ENCODE measurements at regions not wholly inside any gene's neighbourhood (a gene's known extent, or its start where the extent isn't known, plus 50 kb on each side); places are given as distances from the start of the nearest gene placed in this dataset.

GRCh38 chr11:70628176-70628854 lies 230.0 kb downstream of the CTTN start:
- DNase-seq (ENCODE audit: low read depth, low spot score): no peak
- POLR2A ChIA-PET: no interaction called here
- CTCF ChIA-PET: no interaction called here
- no peak overlapping the region for H3K4me3 ChIP-seq (ENCODE audit: low read depth, low read length)
- peaks cover 81% of the 10 kb centered on the region for H3K9me3 ChIP-seq (ENCODE audit: control insufficient read depth, insufficient read depth, low read length)
- H3K27ac ChIP-seq (ENCODE audit: low read depth, low read length): no peak overlapping the region
- H3K27me3 ChIP-seq (ENCODE audit: control insufficient read depth, insufficient read depth, low read length): no peaks in the 10 kb centered on the region
- TF ChIP-seq, protein P1, sequence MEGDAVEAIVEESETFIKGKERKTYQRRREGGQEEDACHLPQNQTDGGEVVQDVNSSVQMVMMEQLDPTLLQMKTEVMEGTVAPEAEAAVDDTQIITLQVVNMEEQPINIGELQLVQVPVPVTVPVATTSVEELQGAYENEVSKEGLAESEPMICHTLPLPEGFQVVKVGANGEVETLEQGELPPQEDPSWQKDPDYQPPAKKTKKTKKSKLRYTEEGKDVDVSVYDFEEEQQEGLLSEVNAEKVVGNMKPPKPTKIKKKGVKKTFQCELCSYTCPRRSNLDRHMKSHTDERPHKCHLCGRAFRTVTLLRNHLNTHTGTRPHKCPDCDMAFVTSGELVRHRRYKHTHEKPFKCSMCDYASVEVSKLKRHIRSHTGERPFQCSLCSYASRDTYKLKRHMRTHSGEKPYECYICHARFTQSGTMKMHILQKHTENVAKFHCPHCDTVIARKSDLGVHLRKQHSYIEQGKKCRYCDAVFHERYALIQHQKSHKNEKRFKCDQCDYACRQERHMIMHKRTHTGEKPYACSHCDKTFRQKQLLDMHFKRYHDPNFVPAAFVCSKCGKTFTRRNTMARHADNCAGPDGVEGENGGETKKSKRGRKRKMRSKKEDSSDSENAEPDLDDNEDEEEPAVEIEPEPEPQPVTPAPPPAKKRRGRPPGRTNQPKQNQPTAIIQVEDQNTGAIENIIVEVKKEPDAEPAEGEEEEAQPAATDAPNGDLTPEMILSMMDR (IDR thresholded peaks at IDR 0.05; ENCODE audit: low read depth, low read length): no peak

- Histone ChIP-seq H3K9me3 (ENCODE audit: control insufficient read depth, insufficient read depth, low read length) (peaks cover 81% of the 10 kb centered on the region), H3K27ac (ENCODE audit: low read depth, low read length) (no peak overlapping the region), H3K4me3 (ENCODE audit: low read depth, low read length) (no peak overlapping the region), H3K27me3 (ENCODE audit: control insufficient read depth, insufficient read depth, low read length) (no peaks in the 10 kb centered on the region)
- DNase-seq (ENCODE audit: low read depth, low spot score): no peak
- ChIA-PET CTCF (no interaction called here), POLR2A (no interaction called here)
- TF ChIP-seq, protein P1 (IDR thresholded peaks at IDR 0.05; ENCODE audit: low read depth, low read length): no peak
These were observed 230.8 kb downstream of the CTTN start for GRCh38 chr11:70628855-70629844.

- no peak for DNase-seq (ENCODE audit: low read depth, low spot score)
- Histone ChIP-seq H3K27me3 (ENCODE audit: control insufficient read depth, insufficient read depth, low read length) (no peaks in the 10 kb centered on the region), H3K9me3 (ENCODE audit: control insufficient read depth, insufficient read depth, low read length) (peaks cover 72% of the 10 kb centered on the region), H3K27ac (ENCODE audit: low read depth, low read length) (no peak overlapping the region), H3K4me3 (ENCODE audit: low read depth, low read length) (no peak overlapping the region)
- ChIA-PET CTCF (no interaction called here), POLR2A (no interaction called here)
- TF ChIP-seq, protein P1 (IDR thresholded peaks at IDR 0.05; ENCODE audit: low read depth, low read length): no peak
These were observed 231.7 kb downstream of the CTTN start for GRCh38 chr11:70630068-70630467.

DNA sequence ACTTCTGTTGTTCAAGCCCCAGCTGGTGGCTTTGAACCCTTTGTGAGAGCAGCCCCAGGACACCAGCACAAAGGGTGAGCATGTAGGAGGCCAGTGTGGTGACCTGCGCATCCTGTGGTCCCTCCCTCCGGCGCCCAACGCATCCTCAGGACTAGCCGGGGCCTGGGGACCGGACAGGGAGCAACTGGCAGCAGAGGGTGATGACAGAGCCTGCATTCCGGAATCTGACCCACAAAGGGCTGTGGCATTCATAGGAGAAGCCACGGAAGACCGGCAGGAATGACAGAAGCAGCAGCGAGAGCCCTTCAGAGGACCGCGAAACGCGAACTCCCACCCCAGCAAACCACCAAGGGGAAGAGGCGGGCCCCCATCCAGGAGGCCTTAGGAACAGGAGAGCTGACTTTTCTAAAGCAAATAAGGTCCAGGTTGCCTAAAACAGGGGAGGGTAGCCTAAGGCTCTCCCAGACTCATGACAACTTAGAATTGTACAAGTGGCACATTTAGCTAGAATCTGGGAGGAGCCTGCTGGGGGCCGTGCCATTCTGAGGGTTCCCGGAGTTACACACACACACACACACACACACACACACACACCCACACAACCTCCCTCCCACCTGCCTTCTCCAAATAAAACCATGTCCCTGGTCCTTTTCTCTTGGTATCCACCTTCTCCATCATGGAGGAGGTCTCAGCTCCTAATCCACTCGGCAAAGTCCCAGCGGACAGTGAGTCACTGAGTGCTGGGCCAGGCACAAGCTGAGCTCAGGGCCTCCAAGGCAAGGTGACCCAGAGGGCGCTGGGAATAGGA lies 232.7 kb downstream of the CTTN start:
- TF ChIP-seq, protein P1 (IDR thresholded peaks at IDR 0.05; ENCODE audit: low read depth, low read length): no peak
- no peak overlapping the region for H3K4me3 ChIP-seq (ENCODE audit: low read depth, low read length)
- no peak overlapping the region for H3K27ac ChIP-seq (ENCODE audit: low read depth, low read length)
- H3K27me3 ChIP-seq (ENCODE audit: control insufficient read depth, insufficient read depth, low read length): no peaks in the 10 kb centered on the region
- ChIA-PET POLR2A (no interaction called here), CTCF (no interaction called here)
- H3K9me3 ChIP-seq (ENCODE audit: control insufficient read depth, insufficient read depth, low read length): peaks cover 67% of the 10 kb centered on the region
- no peak for DNase-seq (ENCODE audit: low read depth, low spot score)

Data from AG04450 (cell line).